ENCODE measurements at regions not wholly inside any gene's neighbourhood (a gene's known extent, or its start where the extent isn't known, plus 50 kb on each side); places are given as distances from the start of the nearest gene placed in this dataset.

- TF ChIP-seq ZNF639 (tag by site-specific recombination; IDR thresholded peaks at IDR 0.05) (no peak), CTCF (tag by site-specific recombination; IDR thresholded peaks at IDR 0.05) (no peak), PRDM4 (tag by site-specific recombination; IDR thresholded peaks at IDR 0.05) (no peak), ZNF274 (IDR thresholded peaks at IDR 0.05; ENCODE audit: low read length) (no peak), ZNF274 (tag by site-specific recombination; IDR thresholded peaks at IDR 0.05; ENCODE audit: borderline replicate concordance) (no peak), ZNF548 (tag by site-specific recombination; IDR thresholded peaks at IDR 0.05) (no peak), BCL11A (tag by site-specific recombination; IDR thresholded peaks at IDR 0.05; ENCODE audit: low read depth) (no peak), PATZ1 (tag by site-specific recombination; IDR thresholded peaks at IDR 0.05) (no peak), INSM2 (tag by site-specific recombination; IDR thresholded peaks at IDR 0.05) (no peak), PBX3 (CRISPR knock-in tag; IDR thresholded peaks at IDR 0.05) (no peak), ZNF626 (tag by site-specific recombination; IDR thresholded peaks at IDR 0.05) (no peak), ZNF488 (tag by site-specific recombination; IDR thresholded peaks at IDR 0.05) (no peak), REST (tag by site-specific recombination; IDR thresholded peaks at IDR 0.05) (no peak)
Measured at GRCh38 chr6:67345946-67346345, 1289.1 kb upstream of the ADGRB3 start.

Data from HEK293 (cell line).